ENCODE measurements at regions not wholly inside any gene's neighbourhood (a gene's known extent, or its start where the extent isn't known, plus 50 kb on each side); places are given as distances from the start of the nearest gene placed in this dataset.

DNA sequence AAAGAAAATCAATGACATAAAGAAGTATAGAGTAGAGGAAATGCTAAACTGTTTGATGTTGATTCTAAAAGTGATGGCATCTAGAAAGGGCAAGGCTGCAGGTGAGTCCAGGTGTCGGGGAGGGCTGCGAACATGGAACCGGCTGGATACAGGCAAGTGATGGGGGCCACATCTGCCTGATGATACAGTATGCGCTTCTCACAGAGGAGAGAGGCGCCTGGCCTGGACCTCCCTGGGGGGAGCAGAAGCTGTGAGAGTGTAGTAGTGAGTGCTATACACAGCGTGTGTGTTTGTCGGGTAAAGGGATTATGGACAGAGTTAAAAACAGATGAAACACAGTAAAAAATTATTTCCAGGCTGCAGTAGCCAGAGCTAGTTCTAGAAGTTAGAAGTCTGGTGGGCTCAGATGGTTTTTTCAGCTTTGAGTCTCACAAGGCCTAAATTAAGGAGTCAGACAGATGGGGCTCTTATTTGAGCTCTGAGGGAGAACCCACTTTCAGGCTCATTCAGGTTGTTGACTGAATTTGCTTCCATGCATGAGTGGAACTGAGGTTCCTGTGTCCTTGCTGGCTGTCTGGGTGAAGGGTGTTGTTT, 195.8 kb upstream of the ARG1 start:
- TF ChIP-seq, protein P1, sequence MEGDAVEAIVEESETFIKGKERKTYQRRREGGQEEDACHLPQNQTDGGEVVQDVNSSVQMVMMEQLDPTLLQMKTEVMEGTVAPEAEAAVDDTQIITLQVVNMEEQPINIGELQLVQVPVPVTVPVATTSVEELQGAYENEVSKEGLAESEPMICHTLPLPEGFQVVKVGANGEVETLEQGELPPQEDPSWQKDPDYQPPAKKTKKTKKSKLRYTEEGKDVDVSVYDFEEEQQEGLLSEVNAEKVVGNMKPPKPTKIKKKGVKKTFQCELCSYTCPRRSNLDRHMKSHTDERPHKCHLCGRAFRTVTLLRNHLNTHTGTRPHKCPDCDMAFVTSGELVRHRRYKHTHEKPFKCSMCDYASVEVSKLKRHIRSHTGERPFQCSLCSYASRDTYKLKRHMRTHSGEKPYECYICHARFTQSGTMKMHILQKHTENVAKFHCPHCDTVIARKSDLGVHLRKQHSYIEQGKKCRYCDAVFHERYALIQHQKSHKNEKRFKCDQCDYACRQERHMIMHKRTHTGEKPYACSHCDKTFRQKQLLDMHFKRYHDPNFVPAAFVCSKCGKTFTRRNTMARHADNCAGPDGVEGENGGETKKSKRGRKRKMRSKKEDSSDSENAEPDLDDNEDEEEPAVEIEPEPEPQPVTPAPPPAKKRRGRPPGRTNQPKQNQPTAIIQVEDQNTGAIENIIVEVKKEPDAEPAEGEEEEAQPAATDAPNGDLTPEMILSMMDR (IDR thresholded peaks at IDR 0.05; ENCODE audit: low read length): no peak
- no peak for TF ChIP-seq EZH2 (IDR thresholded peaks at IDR 0.05; ENCODE audit: borderline replicate concordance, low read length)
- Histone ChIP-seq H3K36me3 (ENCODE audit: insufficient read depth, low read length) (no peaks in the 10 kb centered on the region), H4K20me1 (ENCODE audit: insufficient read depth, low read length) (no peaks in the 10 kb centered on the region), H3K79me2 (ENCODE audit: insufficient read depth, low read length) (no peaks in the 10 kb centered on the region), H3K27ac (ENCODE audit: low read depth, low read length, poor library complexity, severe bottlenecking) (no peak overlapping the region), H2AFZ (ENCODE audit: low read length) (no peak overlapping the region), H3K4me1 (ENCODE audit: insufficient read depth, low read length, severe bottlenecking) (no peaks in the 10 kb centered on the region), H3K9me2 (ENCODE audit: low read depth, low read length) (no peaks in the 10 kb centered on the region), H3K9ac (ENCODE audit: low read length) (no peak overlapping the region), H3K9me3 (ENCODE audit: low read length) (no peaks in the 10 kb centered on the region), H3K4me3 (ENCODE audit: low read depth, low read length, poor library complexity, severe bottlenecking) (no peak overlapping the region), H3F3A (ENCODE audit: insufficient read depth, low read length) (no peaks in the 10 kb centered on the region), H3K27me3 (ENCODE audit: insufficient read depth, low read length) (no peaks in the 10 kb centered on the region), H3K4me2 (ENCODE audit: low read length) (no peak overlapping the region)

DNA sequence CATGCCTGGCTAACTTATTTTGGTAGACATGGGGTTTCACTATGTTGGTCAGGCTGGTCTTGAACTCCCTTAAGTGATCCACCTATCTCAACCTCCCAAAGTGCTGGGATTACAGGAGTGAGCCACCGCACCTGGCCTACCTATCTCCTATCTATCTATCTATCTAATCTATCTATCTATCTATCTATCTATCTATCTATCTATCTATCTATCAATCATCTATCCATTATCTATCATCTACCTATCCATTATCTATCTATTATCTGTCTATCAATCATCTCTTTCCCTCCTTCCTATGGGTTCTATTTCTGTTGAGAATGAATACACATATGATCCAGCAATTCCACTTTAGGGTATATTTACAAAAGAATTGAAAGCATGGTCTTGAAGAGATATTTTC, 194.2 kb upstream of the ARG1 start:
- Histone ChIP-seq H3K9ac (ENCODE audit: low read length) (no peak overlapping the region), H3K27ac (ENCODE audit: low read depth, low read length, poor library complexity, severe bottlenecking) (no peak overlapping the region), H3K36me3 (ENCODE audit: insufficient read depth, low read length) (no peaks in the 10 kb centered on the region), H3K9me2 (ENCODE audit: low read depth, low read length) (no peaks in the 10 kb centered on the region), H4K20me1 (ENCODE audit: insufficient read depth, low read length) (no peaks in the 10 kb centered on the region), H3F3A (ENCODE audit: insufficient read depth, low read length) (no peaks in the 10 kb centered on the region), H3K79me2 (ENCODE audit: insufficient read depth, low read length) (no peaks in the 10 kb centered on the region), H3K27me3 (ENCODE audit: insufficient read depth, low read length) (no peaks in the 10 kb centered on the region), H2AFZ (ENCODE audit: low read length) (no peak overlapping the region), H3K4me2 (ENCODE audit: low read length) (no peak overlapping the region), H3K4me3 (ENCODE audit: low read depth, low read length, poor library complexity, severe bottlenecking) (no peak overlapping the region), H3K9me3 (ENCODE audit: low read length) (no peaks in the 10 kb centered on the region), H3K4me1 (ENCODE audit: insufficient read depth, low read length, severe bottlenecking) (no peaks in the 10 kb centered on the region)
- no peak for TF ChIP-seq EZH2 (IDR thresholded peaks at IDR 0.05; ENCODE audit: borderline replicate concordance, low read length)
- TF ChIP-seq, protein P1 (IDR thresholded peaks at IDR 0.05; ENCODE audit: low read length): no peak

DNA sequence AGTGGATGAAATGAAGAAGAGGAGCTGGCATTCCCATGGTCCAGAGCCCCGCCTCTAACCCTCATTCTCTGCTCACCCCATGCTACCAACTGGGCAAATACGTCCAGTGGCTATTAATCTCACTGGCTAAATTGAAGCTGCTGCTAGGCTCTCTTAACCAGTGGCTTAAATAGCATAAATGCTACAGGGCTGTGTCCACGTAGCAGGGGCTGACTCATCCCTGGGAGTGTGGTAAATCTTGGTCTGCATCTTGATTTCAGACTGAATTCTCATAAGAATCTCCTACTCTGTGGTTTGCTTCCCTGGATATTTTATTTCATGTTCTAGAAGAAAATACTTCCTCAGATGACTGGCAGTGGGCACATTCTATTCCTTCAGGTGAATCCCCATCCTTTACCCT, 193.1 kb upstream of the ARG1 start:
- no peaks in the 10 kb centered on the region for H3K27me3 ChIP-seq (ENCODE audit: insufficient read depth, low read length)
- H4K20me1 ChIP-seq (ENCODE audit: insufficient read depth, low read length): no peaks in the 10 kb centered on the region
- TF ChIP-seq, protein P1 (IDR thresholded peaks at IDR 0.05; ENCODE audit: low read length): no peak
- no peak for TF ChIP-seq EZH2 (IDR thresholded peaks at IDR 0.05; ENCODE audit: borderline replicate concordance, low read length)
- H3K36me3 ChIP-seq (ENCODE audit: insufficient read depth, low read length): no peaks in the 10 kb centered on the region
- H3F3A ChIP-seq (ENCODE audit: insufficient read depth, low read length): no peaks in the 10 kb centered on the region
- no peak overlapping the region for H3K4me2 ChIP-seq (ENCODE audit: low read length)
- H3K4me1 ChIP-seq (ENCODE audit: insufficient read depth, low read length, severe bottlenecking): no peaks in the 10 kb centered on the region
- H3K4me3 ChIP-seq (ENCODE audit: low read depth, low read length, poor library complexity, severe bottlenecking): no peak overlapping the region
- no peak overlapping the region for H3K27ac ChIP-seq (ENCODE audit: low read depth, low read length, poor library complexity, severe bottlenecking)
- H3K9ac ChIP-seq (ENCODE audit: low read length): no peak overlapping the region
- no peaks in the 10 kb centered on the region for H3K79me2 ChIP-seq (ENCODE audit: insufficient read depth, low read length)
- no peaks in the 10 kb centered on the region for H3K9me2 ChIP-seq (ENCODE audit: low read depth, low read length)
- no peaks in the 10 kb centered on the region for H3K9me3 ChIP-seq (ENCODE audit: low read length)
- H2AFZ ChIP-seq (ENCODE audit: low read length): no peak overlapping the region

Measured in OCI-LY1 (cell line).